CD14-positive monocyte (primary cell): ENCODE measurements at regions not wholly inside any gene's neighbourhood (a gene's known extent, or its start where the extent isn't known, plus 50 kb on each side); places are given as distances from the start of the nearest gene placed in this dataset.

Experiments used
- DNase-seq, 3 donors: peaks; one replicate each; pipeline ENCODE4 v3.0.0-alpha.2; 2011 to 2022
- H2AFZ ChIP-seq: 2 replicates; pipeline ENCODE4 v1.6.0; 2012; ENCODE audit warnings: mild to moderate bottlenecking, low read depth, low read length, inconsistent platforms; ENCODE audit not compliant: insufficient read depth, poor library complexity, severe bottlenecking
- H3K27ac ChIP-seq, 2 donors: 1 replicate in 1 of 2; 2 replicates in 1 of 2; pipeline ENCODE4 v1.5.1; 2012 to 2013; ENCODE audit warnings: low read length in 2 of 2, control low read depth in 1 of 2, inconsistent platforms in 1 of 2, low read depth in 1 of 2, mild to moderate bottlenecking in 1 of 2
- H3K27me3 ChIP-seq, 2 donors: one replicate each; pipeline versions ENCODE4 v1.6.0 to v1.6.1; 2011 to 2013; ENCODE audit warnings: low read length in 2 of 2; ENCODE audit not compliant: control insufficient read depth in 2 of 2, insufficient read depth in 2 of 2
- H3K36me3 ChIP-seq, 2 donors: replicated peaks in 1 of 2; 1 replicate in 1 of 2; 2 replicates in 1 of 2; pipeline versions ENCODE4 v1.5.1 to v1.6.1; 2012 to 2013; ENCODE audit warnings: low read length in 2 of 2, control low read depth in 1 of 2, inconsistent platforms in 1 of 2, mild to moderate bottlenecking in 1 of 2; ENCODE audit not compliant: insufficient read depth in 2 of 2, control insufficient read depth in 1 of 2
- H3K4me1 ChIP-seq, 2 donors: 1 replicate in 1 of 2; 2 replicates in 1 of 2; pipeline versions ENCODE4 v1.5.1 to v1.6.1; 2012 to 2013; ENCODE audit warnings: low read length in 2 of 2, control low read depth in 1 of 2, inconsistent platforms in 1 of 2, mild to moderate bottlenecking in 1 of 2, moderate library complexity in 1 of 2; ENCODE audit not compliant: insufficient read depth in 2 of 2, control insufficient read depth in 1 of 2
- H3K4me2 ChIP-seq: replicated peaks from 2 replicates; pipeline ENCODE3; 2012; ENCODE audit warnings: low read length, moderate library complexity, mild to moderate bottlenecking; ENCODE audit not compliant: poor library complexity, severe bottlenecking; ENCODE audit errors: extremely low read depth
- H3K4me3 ChIP-seq, 3 experiments: fragments of 200-600 bp in 1 of 3; sonication (generic) in 1 of 3; replicated peaks in 1 of 3; 1 replicate in 2 of 3; 2 replicates in 1 of 3; pipeline ENCODE4 v1.5.1; 2011 to 2013; ENCODE audit warnings: low read length in 3 of 3, mild to moderate bottlenecking in 3 of 3, control low read depth in 2 of 3, low read depth in 2 of 3, inconsistent platforms in 1 of 3, moderate library complexity in 1 of 3
- H3K79me2 ChIP-seq: 2 replicates; pipeline ENCODE4 v1.6.0; 2012; ENCODE audit warnings: mild to moderate bottlenecking, control low read depth, inconsistent platforms, low read length, moderate library complexity; ENCODE audit not compliant: insufficient read depth
- H3K9ac ChIP-seq: 2 replicates; pipeline ENCODE4 v1.6.0; 2017; ENCODE audit warnings: low read length, mild to moderate bottlenecking; ENCODE audit not compliant: insufficient read depth, poor library complexity, severe bottlenecking
- H3K9me3 ChIP-seq, 2 donors: replicated peaks in 1 of 2; 1 replicate in 1 of 2; 2 replicates in 1 of 2; pipeline versions ENCODE4 v1.5.1 to v1.6.1; 2012 to 2013; ENCODE audit warnings: low read length in 2 of 2, control low read depth in 1 of 2; ENCODE audit not compliant: control insufficient read depth in 1 of 2, insufficient read depth in 1 of 2
- H4K20me1 ChIP-seq: 2 replicates; pipeline ENCODE4 v1.6.0; 2012; ENCODE audit warnings: mild to moderate bottlenecking, low read length, control low read depth, moderate library complexity; ENCODE audit not compliant: insufficient read depth
- H3K27ac Mint-ChIP-seq, 7 donors: one replicate each; pipeline ENCODE4 v1.8.0; 2020; ENCODE audit warnings: mild to moderate bottlenecking in 7 of 7, mixed read lengths in 7 of 7, moderate library complexity in 6 of 7, inconsistent platforms in 2 of 7
- H3K27me3 Mint-ChIP-seq, 3 donors: one replicate each; pipeline ENCODE4 v1.8.0; 2021 to 2022; ENCODE audit warnings: low read depth in 3 of 3, mild to moderate bottlenecking in 3 of 3, mixed read lengths in 3 of 3, moderate library complexity in 3 of 3, inconsistent platforms in 1 of 3
- H3K36me3 Mint-ChIP-seq, 2 donors: one replicate each; pipeline ENCODE4 v1.8.0; 2020; ENCODE audit warnings: mixed read lengths in 2 of 2, inconsistent platforms in 1 of 2, mild to moderate bottlenecking in 1 of 2
- H3K4me1 Mint-ChIP-seq: one replicate; pipeline ENCODE4 v1.8.0; 2020; ENCODE audit warnings: mild to moderate bottlenecking, mixed read lengths
- H3K4me3 Mint-ChIP-seq, 2 donors: one replicate each; pipeline ENCODE4 v1.8.0; 2020; ENCODE audit warnings: mild to moderate bottlenecking in 2 of 2, mixed read lengths in 2 of 2, moderate library complexity in 1 of 2
- H3K9me3 Mint-ChIP-seq, 7 donors: one replicate each; pipeline ENCODE4 v1.8.0; 2020 to 2022; ENCODE audit warnings: mixed read lengths in 7 of 7, mild to moderate bottlenecking in 6 of 7, moderate library complexity in 6 of 7, inconsistent platforms in 2 of 7
- WGBS: methylation state at CpG from one replicate; pipeline ENCODE4 v1.1.5; 2013; ENCODE audit warnings: missing lambda C conversion rate; ENCODE audit not compliant: insufficient coverage; 5-methylcytosine and 5-hydroxymethylcytosine counted together
- intact Hi-C, 2 donors: fragments of 100-400 bp; cut with micrococcal nuclease; formaldehyde crosslinking; loops; one replicate each; pipeline versions ENCODE4 v1.15.0 to v1.15.1; 2023
- TF ChIP-seq, protein P1 (sequence below): fragments of 200-600 bp; IDR thresholded peaks from one replicate; pipeline ENCODE4 v1.8.0; 2022; ENCODE audit warnings: antibody characterized with exemption, mild to moderate bottlenecking

- H3K27me3 ChIP-seq, result no peaks in the 10 kb centered on the region
- no peaks in the 10 kb centered on the region for H3K9me3 ChIP-seq
- Mint-ChIP-seq H3K36me3 (peaks cover 3 to 5% of the 10 kb centered on the region in 2 donors), H3K9me3 (peaks cover 0 to 2% (median 0%) of the 10 kb centered on the region in 7 donors), H3K27ac (peak overlapping the region in 2 of 7 donors; percentile 53 to 82), H3K27me3 (peaks cover 0 to 6% (median 2%) of the 10 kb centered on the region in 3 donors), H3K4me1 (peaks cover 31% of the 10 kb centered on the region), H3K4me3 (no peak overlapping the region)
- H3K9ac ChIP-seq, result no peak overlapping the region
- H4K20me1 ChIP-seq, result no peaks in the 10 kb centered on the region
- H3K4me3 ChIP-seq, result no peak overlapping the region
- WGBS, result 100% methylated on average over 5 of the region's 12 CpGs
- no peaks in the 10 kb centered on the region for H3K36me3 ChIP-seq
- intact Hi-C loops, result no loop called here
- H3K4me1 ChIP-seq, result peaks cover 27 to 29% of the 10 kb centered on the region in 2 donors
- DNase-seq, result no peak
- H2AFZ ChIP-seq, result no peak overlapping the region
- no peaks in the 10 kb centered on the region for H3K79me2 ChIP-seq
- H3K27ac ChIP-seq, result no peak overlapping the region
- H3K4me2 ChIP-seq, result no peak overlapping the region
- TF ChIP-seq, protein P1, sequence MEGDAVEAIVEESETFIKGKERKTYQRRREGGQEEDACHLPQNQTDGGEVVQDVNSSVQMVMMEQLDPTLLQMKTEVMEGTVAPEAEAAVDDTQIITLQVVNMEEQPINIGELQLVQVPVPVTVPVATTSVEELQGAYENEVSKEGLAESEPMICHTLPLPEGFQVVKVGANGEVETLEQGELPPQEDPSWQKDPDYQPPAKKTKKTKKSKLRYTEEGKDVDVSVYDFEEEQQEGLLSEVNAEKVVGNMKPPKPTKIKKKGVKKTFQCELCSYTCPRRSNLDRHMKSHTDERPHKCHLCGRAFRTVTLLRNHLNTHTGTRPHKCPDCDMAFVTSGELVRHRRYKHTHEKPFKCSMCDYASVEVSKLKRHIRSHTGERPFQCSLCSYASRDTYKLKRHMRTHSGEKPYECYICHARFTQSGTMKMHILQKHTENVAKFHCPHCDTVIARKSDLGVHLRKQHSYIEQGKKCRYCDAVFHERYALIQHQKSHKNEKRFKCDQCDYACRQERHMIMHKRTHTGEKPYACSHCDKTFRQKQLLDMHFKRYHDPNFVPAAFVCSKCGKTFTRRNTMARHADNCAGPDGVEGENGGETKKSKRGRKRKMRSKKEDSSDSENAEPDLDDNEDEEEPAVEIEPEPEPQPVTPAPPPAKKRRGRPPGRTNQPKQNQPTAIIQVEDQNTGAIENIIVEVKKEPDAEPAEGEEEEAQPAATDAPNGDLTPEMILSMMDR, result no peak
Measured at GRCh38 chr10:3476640-3477448, 304.3 kb upstream of the PITRM1 start.

- TF ChIP-seq, protein P1, result no peak
- peaks cover 2 to 3% of the 10 kb centered on the region in 2 donors for H3K36me3 Mint-ChIP-seq
- WGBS, result 96% methylated on average over 8 of the region's 10 CpGs
- H3K27me3 Mint-ChIP-seq, result peaks cover 0 to 6% (median 2%) of the 10 kb centered on the region in 3 donors
- Histone ChIP-seq H3K27me3 (no peaks in the 10 kb centered on the region), H2AFZ (no peak overlapping the region), H3K27ac (no peak overlapping the region), H3K79me2 (no peaks in the 10 kb centered on the region), H3K4me2 (no peak overlapping the region), H4K20me1 (no peaks in the 10 kb centered on the region), H3K4me3 (no peak overlapping the region), H3K36me3 (no peaks in the 10 kb centered on the region), H3K9ac (no peak overlapping the region), H3K4me1 (peaks cover 34% of the 10 kb centered on the region in 2 donors), H3K9me3 (no peaks in the 10 kb centered on the region)
- no peak for DNase-seq
- no peak overlapping the region for H3K27ac Mint-ChIP-seq
- peaks cover 0 to 2% (median 0%) of the 10 kb centered on the region in 7 donors for H3K9me3 Mint-ChIP-seq
- peaks cover 35% of the 10 kb centered on the region for H3K4me1 Mint-ChIP-seq
- intact Hi-C loops, result no loop called here
- H3K4me3 Mint-ChIP-seq, result no peak overlapping the region
Measured at GRCh38 chr10:3476186-3476585, 303.6 kb upstream of the PITRM1 start.
